ENCODE measurements at regions not wholly inside any gene's neighbourhood (a gene's known extent, or its start where the extent isn't known, plus 50 kb on each side); places are given as distances from the start of the nearest gene placed in this dataset.

GRCh38 chr2:8491296-8492027 lies 190.4 kb upstream of the ID2 start:
- H3K14ac ChIP-seq (ENCODE audit: insufficient read depth, low read length), result no peak overlapping the region
- no peak overlapping the region for H2BK12ac ChIP-seq (ENCODE audit: insufficient read length, low read depth, low read length)
- no peak overlapping the region for H4K5ac ChIP-seq (ENCODE audit: insufficient read length, low read depth, low read length)
- no peak for DNase-seq
- H2AFZ ChIP-seq (ENCODE audit: low read length), result no peak overlapping the region
- no peaks in the 10 kb centered on the region for H3K79me1 ChIP-seq (ENCODE audit: insufficient read depth, low read depth, low read length, poor library complexity, severe bottlenecking)
- H4K20me1 ChIP-seq (ENCODE audit: control insufficient read depth, insufficient read depth, insufficient read length), result no peaks in the 10 kb centered on the region
- H3K79me2 ChIP-seq (ENCODE audit: insufficient read depth, low read length), result no peaks in the 10 kb centered on the region
- peak overlapping the region in 1 of 3 experiments; percentile 22; a peak in 2 of 7 replicates for H3K27ac Mint-ChIP-seq
- no peak overlapping the region for H3K27ac ChIP-seq (ENCODE audit: insufficient read length, low read depth, low read length)
- TF ChIP-seq, protein P1, sequence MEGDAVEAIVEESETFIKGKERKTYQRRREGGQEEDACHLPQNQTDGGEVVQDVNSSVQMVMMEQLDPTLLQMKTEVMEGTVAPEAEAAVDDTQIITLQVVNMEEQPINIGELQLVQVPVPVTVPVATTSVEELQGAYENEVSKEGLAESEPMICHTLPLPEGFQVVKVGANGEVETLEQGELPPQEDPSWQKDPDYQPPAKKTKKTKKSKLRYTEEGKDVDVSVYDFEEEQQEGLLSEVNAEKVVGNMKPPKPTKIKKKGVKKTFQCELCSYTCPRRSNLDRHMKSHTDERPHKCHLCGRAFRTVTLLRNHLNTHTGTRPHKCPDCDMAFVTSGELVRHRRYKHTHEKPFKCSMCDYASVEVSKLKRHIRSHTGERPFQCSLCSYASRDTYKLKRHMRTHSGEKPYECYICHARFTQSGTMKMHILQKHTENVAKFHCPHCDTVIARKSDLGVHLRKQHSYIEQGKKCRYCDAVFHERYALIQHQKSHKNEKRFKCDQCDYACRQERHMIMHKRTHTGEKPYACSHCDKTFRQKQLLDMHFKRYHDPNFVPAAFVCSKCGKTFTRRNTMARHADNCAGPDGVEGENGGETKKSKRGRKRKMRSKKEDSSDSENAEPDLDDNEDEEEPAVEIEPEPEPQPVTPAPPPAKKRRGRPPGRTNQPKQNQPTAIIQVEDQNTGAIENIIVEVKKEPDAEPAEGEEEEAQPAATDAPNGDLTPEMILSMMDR (conservative IDR thresholded peaks at IDR 0.05), result no peak
- H2AK5ac ChIP-seq (ENCODE audit: insufficient read length, low read length), result no peak overlapping the region
- H4K91ac ChIP-seq (ENCODE audit: insufficient read length, low read depth, low read length), result no peak overlapping the region
- no peaks in the 10 kb centered on the region for H3K9me3 ChIP-seq (ENCODE audit: control insufficient read depth, low read depth, low read length)
- no peak overlapping the region for H3K9ac ChIP-seq (ENCODE audit: extremely low read depth, insufficient read length, low read length)
- H3K23ac ChIP-seq (ENCODE audit: insufficient read length, low read depth, low read length), result no peak overlapping the region
- no peak overlapping the region for H2BK5ac ChIP-seq (ENCODE audit: insufficient read length, low read length)
- H3K27me3 Mint-ChIP-seq (ENCODE audit: low read depth), result no peaks in the 10 kb centered on the region; the same call in none of the 2 replicates
- no peak overlapping the region for H4K8ac ChIP-seq (replicated peaks; ENCODE audit: insufficient read length, low read depth, low read length)
- no peaks in the 10 kb centered on the region; a peak in 1 of 7 replicates for H3K36me3 Mint-ChIP-seq (ENCODE audit: insufficient read depth in 1 of 3, low read depth in 3 of 3)
- H2BK20ac ChIP-seq (ENCODE audit: low read depth, low read length, poor library complexity, severe bottlenecking), result no peak overlapping the region
- no peak overlapping the region for H3K4me2 ChIP-seq (ENCODE audit: insufficient read depth, insufficient read length, low read length)
- no peak overlapping the region for H3K18ac ChIP-seq (ENCODE audit: insufficient read length, low read depth, low read length)
- no CpG with 5 or more reads among the region's 17 CpGs for WGBS (ENCODE audit: extremely low coverage, insufficient read length, low lambda C conversion rate)
- H3K23me2 ChIP-seq (ENCODE audit: insufficient read length, low read depth, low read length, poor library complexity, severe bottlenecking), result no peaks in the 10 kb centered on the region
- no peak overlapping the region for H2BK120ac ChIP-seq (ENCODE audit: low read depth, low read length, poor library complexity, severe bottlenecking)
- no peak overlapping the region for H3K4me3 Mint-ChIP-seq
- H3K4me1 ChIP-seq (ENCODE audit: insufficient read depth, low read length), result no peaks in the 10 kb centered on the region; the same call in 1 of the 2 replicates
- no peak overlapping the region for H3K4ac ChIP-seq (ENCODE audit: low read depth, low read length)
- no peak overlapping the region for H2BK15ac ChIP-seq (ENCODE audit: low read depth, low read length)
- H3K27me3 ChIP-seq (ENCODE audit: insufficient read depth, low read length), result no peaks in the 10 kb centered on the region
- no peaks in the 10 kb centered on the region for H3K9me3 Mint-ChIP-seq
- H3T11ph ChIP-seq (ENCODE audit: low read length), result no peak overlapping the region
- peaks cover 22 to 28% of the 10 kb centered on the region in 2 experiments for H3K4me1 Mint-ChIP-seq
- no peak overlapping the region for H3K56ac ChIP-seq (ENCODE audit: insufficient read length, low read depth, low read length)

All from H9 (cell line).